Endothelial cell of umbilical vein (primary cell): ENCODE measurements at regions not wholly inside any gene's neighbourhood (a gene's known extent, or its start where the extent isn't known, plus 50 kb on each side); places are given as distances from the start of the nearest gene placed in this dataset.

Source experiments
- BruUV-seq: library from RNA; stranded (reverse); fragments of 400-500 nt; replicated peaks from 2 replicates; lab custom pipeline; 2021; lab: Mats Ljungman, UMichigan
- CTCF ChIA-PET: fragments of 300-600, 350-600 bp; sonication (Branson Sonifier 250); formaldehyde crosslinking; loops from one replicate; lab custom pipeline; 2021; ENCODE audit warnings: antibody characterized with exemption, inconsistent platforms; lab: Charles Lee
- POLR2A ChIA-PET: fragments of 300-600, 350-600 bp; sonication (Branson Sonifier 250); formaldehyde crosslinking; loops from one replicate; lab custom pipeline; 2021; ENCODE audit warnings: antibody characterized with exemption, inconsistent platforms; lab: Charles Lee
- DNase-seq: peaks from one replicate; pipeline ENCODE4 v3.0.0-alpha.2; 2011; ENCODE audit warnings: low read depth, low spot score
- FAIRE-seq: peaks from 2 replicates; lab custom pipeline; 2011; peaks lifted over from hg19 to GRCh38; lab: Jason Lieb, UNC
- H2AFZ ChIP-seq: 2 replicates; pipeline ENCODE4 v1.6.0; 2012; ENCODE audit warnings: low read depth, low read length, control low read depth, inconsistent platforms
- H3K27ac ChIP-seq: 2 replicates; pipeline ENCODE4 v1.5.1; 2011; ENCODE audit warnings: low read depth, mild to moderate bottlenecking, control low read depth, low read length, moderate library complexity; ENCODE audit not compliant: insufficient read depth
- H3K27me3 ChIP-seq, 2 experiments: 2 replicates each; pipeline versions ENCODE4 v1.6.0 to v1.6.1; 2011; ENCODE audit warnings: low read length in 2 of 2, mixed read lengths in 1 of 2; ENCODE audit not compliant: control insufficient read depth in 2 of 2, insufficient read depth in 2 of 2
- H3K36me3 ChIP-seq, 2 experiments: 2 replicates in 1 of 2; 3 replicates in 1 of 2; pipeline ENCODE4 v1.5.1; 2011; ENCODE audit warnings: low read length in 2 of 2, mild to moderate bottlenecking in 1 of 2, moderate library complexity in 1 of 2; ENCODE audit not compliant: control insufficient read depth in 2 of 2, insufficient read depth in 2 of 2; ENCODE audit errors: extremely low read depth in 1 of 2
- H3K4me1 ChIP-seq: 3 replicates; pipeline ENCODE4 v1.5.1; 2011; ENCODE audit warnings: mild to moderate bottlenecking, low read length; ENCODE audit not compliant: control insufficient read depth, insufficient read depth; ENCODE audit errors: extremely low read depth
- H3K4me2 ChIP-seq: 2 replicates; pipeline ENCODE4 v1.6.1; 2011; ENCODE audit warnings: low read length, control low read depth, mixed read lengths; ENCODE audit not compliant: insufficient read depth
- H3K4me3 ChIP-seq, 3 experiments: fragments of 200-600 bp in 1 of 3; sonication (generic), shearing (Covaris generic) in 1 of 3; replicated peaks in 1 of 3; 2 replicates each; pipeline ENCODE4 v1.5.1; 2011 to 2016; ENCODE audit warnings: control low read depth in 3 of 3, low read length in 3 of 3, mild to moderate bottlenecking in 2 of 3, inconsistent platforms in 1 of 3, low read depth in 1 of 3, moderate library complexity in 1 of 3; ENCODE audit not compliant: insufficient read depth in 1 of 3
- H3K79me2 ChIP-seq: 2 replicates; pipeline ENCODE4 v1.6.0; 2012; ENCODE audit warnings: low read length, inconsistent platforms; ENCODE audit not compliant: control insufficient read depth, insufficient read depth
- H3K9ac ChIP-seq: replicated peaks from 2 replicates; pipeline ENCODE3; 2011; ENCODE audit warnings: low read length, control low read depth; ENCODE audit not compliant: insufficient read depth; ENCODE audit errors: extremely low read depth
- H3K9me1 ChIP-seq: replicated peaks from 3 replicates; pipeline ENCODE4 v1.6.0; 2011; ENCODE audit warnings: mild to moderate bottlenecking, low read length; ENCODE audit not compliant: control insufficient read depth, insufficient read depth; ENCODE audit errors: extremely low read depth
- H3K9me3 ChIP-seq: replicated peaks from 2 replicates; pipeline ENCODE4 v1.5.1; 2012; ENCODE audit warnings: low read length, inconsistent platforms; ENCODE audit not compliant: control insufficient read depth, insufficient read depth
- H4K20me1 ChIP-seq: replicated peaks from 2 replicates; pipeline ENCODE3; 2011; ENCODE audit warnings: mild to moderate bottlenecking, low read length; ENCODE audit not compliant: control insufficient read depth, insufficient read depth; ENCODE audit errors: extremely low read depth
- CTCF ChIP-seq, 2 donors: IDR thresholded peaks; 1 replicate in 1 of 2; 2 replicates in 1 of 2; pipeline ENCODE4 v1.5.1; 2011; ENCODE audit warnings: low read length in 2 of 2, mild to moderate bottlenecking in 2 of 2, moderate library complexity in 2 of 2, control low read depth in 1 of 2, inconsistent platforms in 1 of 2, low read depth in 1 of 2; ENCODE audit not compliant: insufficient read depth in 1 of 2; ENCODE audit errors: extremely low read depth in 1 of 2
- EZH2 ChIP-seq: IDR thresholded peaks from 2 replicates; pipeline ENCODE4 v1.6.1; 2012; ENCODE audit warnings: borderline replicate concordance, low read depth, mild to moderate bottlenecking, moderate library complexity, low read length, inconsistent platforms; ENCODE audit not compliant: severe bottlenecking
- FOS ChIP-seq: IDR thresholded peaks from 2 replicates; pipeline ENCODE4 v1.6.1; 2011; ENCODE audit warnings: mild to moderate bottlenecking, low read length, moderate library complexity, borderline replicate concordance; ENCODE audit not compliant: insufficient read depth
- GATA2 ChIP-seq: IDR thresholded peaks from 2 replicates; pipeline ENCODE4 v1.7.0; 2011; ENCODE audit warnings: low read depth, mild to moderate bottlenecking, moderate library complexity, mixed read lengths, low read length; ENCODE audit not compliant: insufficient read length, insufficient read depth
- JUN ChIP-seq: IDR thresholded peaks from 2 replicates; pipeline ENCODE4 v1.6.1; 2011; ENCODE audit warnings: borderline replicate concordance, low read depth; ENCODE audit not compliant: insufficient read length, insufficient read depth
- MAX ChIP-seq: IDR thresholded peaks from 2 replicates; pipeline ENCODE4 v1.6.1; 2011; ENCODE audit not compliant: insufficient read depth, insufficient read length
- MYC ChIP-seq: IDR thresholded peaks from one replicate; pipeline ENCODE4 v1.6.1; 2011; ENCODE audit warnings: mild to moderate bottlenecking, low read depth, low read length
- POLR2A ChIP-seq: IDR thresholded peaks from 2 replicates; pipeline ENCODE4 v1.6.1; 2012; ENCODE audit warnings: low read depth, mild to moderate bottlenecking, control low read depth, low read length
- POLR2AphosphoS5 ChIP-seq: IDR thresholded peaks from 2 replicates; pipeline ENCODE4 v1.6.1; 2012; ENCODE audit warnings: low read depth, mild to moderate bottlenecking, control low read depth, low read length, moderate library complexity; ENCODE audit not compliant: insufficient read depth
- dilution Hi-C: fragments of 300-500 bp; cut with MboI; formaldehyde crosslinking; loops from one replicate; pipeline ENCODE4 v1.15.0; 2019; ENCODE audit warnings: low sequenced_read_pairs; ENCODE audit not compliant: extremely low pct_ligation_motif_present
- intact Hi-C: fragments of 100-400 bp; cut with micrococcal nuclease; formaldehyde crosslinking; loops from one replicate; pipeline ENCODE4 v1.10.0; 2022

GRCh38 chr2:188028739-188029138 lies 262.9 kb upstream of the GULP1 start:
- DNase-seq (no peak), FAIRE-seq (no peak)
- H3K4me3 ChIP-seq = no peak overlapping the region
- TF ChIP-seq CTCF (IDR thresholded peaks at IDR 0.05; ENCODE audit: extremely low read depth in 1 of 2, insufficient read depth in 1 of 2, low read depth in 1 of 2, low read length in 2 of 2) = no peak
- no peak for TF ChIP-seq POLR2AphosphoS5
- TF ChIP-seq FOS = no peak
- TF ChIP-seq MYC = no peak
- TF ChIP-seq EZH2 = no peak
- TF ChIP-seq POLR2A = no peak
- TF ChIP-seq GATA2 = no peak
- no peak for TF ChIP-seq MAX
- TF ChIP-seq JUN = no peak
- no peak overlapping the region for H3K4me2 ChIP-seq
- no peaks in the 10 kb centered on the region for H3K9me3 ChIP-seq
- H3K9ac ChIP-seq = no peak overlapping the region
- no peaks in the 10 kb centered on the region for H4K20me1 ChIP-seq
- dilution Hi-C loops (no loop called here), intact Hi-C loops (no loop called here)
- no peak overlapping the region for H2AFZ ChIP-seq
- H3K4me1 ChIP-seq = no peaks in the 10 kb centered on the region
- ChIA-PET POLR2A (no interaction called here), CTCF (interaction anchor here (2.4 kb wide), 1 partner anchor 341 kb away, joined by 5 read pairs; no protein-coding TSS in a partner anchor)
- no peaks in the 10 kb centered on the region for H3K9me1 ChIP-seq
- H3K36me3 ChIP-seq = no peaks in the 10 kb centered on the region
- H3K27ac ChIP-seq = no peak overlapping the region
- no peaks in the 10 kb centered on the region for H3K79me2 ChIP-seq
- no peaks in the 10 kb centered on the region for H3K27me3 ChIP-seq
- BruUV-seq = no TSS peak
